ENCODE measurements at regions not wholly inside any gene's neighbourhood (a gene's known extent, or its start where the extent isn't known, plus 50 kb on each side); places are given as distances from the start of the nearest gene placed in this dataset.

DNA sequence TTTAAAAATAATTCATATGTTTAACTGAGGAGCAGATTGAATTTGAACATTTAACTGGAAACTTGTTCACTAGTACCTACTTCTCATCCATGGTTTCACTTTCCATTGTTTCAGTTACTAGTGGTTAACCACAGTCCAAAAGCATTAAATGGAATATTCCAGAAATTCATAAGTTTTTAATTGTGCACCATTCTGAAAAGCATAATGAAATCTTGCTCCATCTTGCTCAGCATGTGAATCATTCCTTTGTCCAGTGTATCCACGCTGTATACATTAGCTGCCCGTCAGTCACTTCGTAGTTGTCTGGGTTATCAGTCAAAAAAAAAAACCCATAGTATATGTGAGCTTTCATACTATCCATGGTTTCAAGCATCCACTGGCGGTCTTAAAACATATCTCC, 217.6 kb downstream of the TPRG1 start (continued):
- TF ChIP-seq, protein P1, sequence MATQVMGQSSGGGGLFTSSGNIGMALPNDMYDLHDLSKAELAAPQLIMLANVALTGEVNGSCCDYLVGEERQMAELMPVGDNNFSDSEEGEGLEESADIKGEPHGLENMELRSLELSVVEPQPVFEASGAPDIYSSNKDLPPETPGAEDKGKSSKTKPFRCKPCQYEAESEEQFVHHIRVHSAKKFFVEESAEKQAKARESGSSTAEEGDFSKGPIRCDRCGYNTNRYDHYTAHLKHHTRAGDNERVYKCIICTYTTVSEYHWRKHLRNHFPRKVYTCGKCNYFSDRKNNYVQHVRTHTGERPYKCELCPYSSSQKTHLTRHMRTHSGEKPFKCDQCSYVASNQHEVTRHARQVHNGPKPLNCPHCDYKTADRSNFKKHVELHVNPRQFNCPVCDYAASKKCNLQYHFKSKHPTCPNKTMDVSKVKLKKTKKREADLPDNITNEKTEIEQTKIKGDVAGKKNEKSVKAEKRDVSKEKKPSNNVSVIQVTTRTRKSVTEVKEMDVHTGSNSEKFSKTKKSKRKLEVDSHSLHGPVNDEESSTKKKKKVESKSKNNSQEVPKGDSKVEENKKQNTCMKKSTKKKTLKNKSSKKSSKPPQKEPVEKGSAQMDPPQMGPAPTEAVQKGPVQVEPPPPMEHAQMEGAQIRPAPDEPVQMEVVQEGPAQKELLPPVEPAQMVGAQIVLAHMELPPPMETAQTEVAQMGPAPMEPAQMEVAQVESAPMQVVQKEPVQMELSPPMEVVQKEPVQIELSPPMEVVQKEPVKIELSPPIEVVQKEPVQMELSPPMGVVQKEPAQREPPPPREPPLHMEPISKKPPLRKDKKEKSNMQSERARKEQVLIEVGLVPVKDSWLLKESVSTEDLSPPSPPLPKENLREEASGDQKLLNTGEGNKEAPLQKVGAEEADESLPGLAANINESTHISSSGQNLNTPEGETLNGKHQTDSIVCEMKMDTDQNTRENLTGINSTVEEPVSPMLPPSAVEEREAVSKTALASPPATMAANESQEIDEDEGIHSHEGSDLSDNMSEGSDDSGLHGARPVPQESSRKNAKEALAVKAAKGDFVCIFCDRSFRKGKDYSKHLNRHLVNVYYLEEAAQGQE (IDR thresholded peaks at IDR 0.05; ENCODE audit: unreplicated experiment): no peak

DNA sequence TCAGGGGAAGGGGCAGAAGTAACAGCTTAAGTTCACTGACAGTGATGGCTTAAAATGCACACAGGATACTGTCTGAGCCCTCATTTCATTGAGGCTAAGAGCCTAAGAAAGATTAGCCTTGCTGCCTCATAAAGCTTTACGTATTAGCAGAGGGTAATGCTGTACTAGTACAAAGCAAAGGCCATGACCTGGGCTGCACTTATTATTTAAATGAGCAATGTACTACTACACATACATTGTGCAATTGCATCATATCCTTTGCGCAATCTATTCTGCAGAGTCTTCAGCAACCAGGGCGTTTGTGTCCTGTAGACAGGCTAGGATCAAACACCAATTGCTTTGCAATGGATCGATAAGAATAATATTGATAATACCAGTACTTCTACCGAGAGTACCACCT, 221.8 kb downstream of the TPRG1 start:
- Histone ChIP-seq H3K4me1 (ENCODE audit: insufficient read depth) (no peaks in the 10 kb centered on the region), H3K36me3 (ENCODE audit: insufficient read depth) (no peaks in the 10 kb centered on the region), H3K27ac (ENCODE audit: low read depth) (no peak overlapping the region), H3K27me3 (ENCODE audit: insufficient read depth) (no peaks in the 10 kb centered on the region), H3K9me2 (ENCODE audit: insufficient read depth) (no peaks in the 10 kb centered on the region), H3K4me3 (no peak overlapping the region), H3K79me2 (replicated peaks; ENCODE audit: insufficient read depth) (no peaks in the 10 kb centered on the region), H2AFZ (no peak overlapping the region), H4K20me1 (replicated peaks; ENCODE audit: insufficient read depth) (no peaks in the 10 kb centered on the region), H3K4me2 (no peak overlapping the region), H3F3A (replicated peaks; ENCODE audit: low read depth) (no peaks in the 10 kb centered on the region)
- ATAC-seq (no peak), DNase-seq (ENCODE audit: low spot score) (no peak)
- Mint-ChIP-seq H3K36me3 (ENCODE audit: low read depth) (no peaks in the 10 kb centered on the region), H3K27me3 (ENCODE audit: insufficient read depth, low read depth, poor library complexity) (no peaks in the 10 kb centered on the region), H3K27ac (no peak overlapping the region), H3K9me3 (no peaks in the 10 kb centered on the region), H3K4me1 (no peaks in the 10 kb centered on the region), H3K4me3 (no peak overlapping the region)
- TF ChIP-seq EZH2phosphoT487 (IDR thresholded peaks at IDR 0.05; ENCODE audit: unreplicated experiment): no peak
- TF ChIP-seq, protein P2, sequence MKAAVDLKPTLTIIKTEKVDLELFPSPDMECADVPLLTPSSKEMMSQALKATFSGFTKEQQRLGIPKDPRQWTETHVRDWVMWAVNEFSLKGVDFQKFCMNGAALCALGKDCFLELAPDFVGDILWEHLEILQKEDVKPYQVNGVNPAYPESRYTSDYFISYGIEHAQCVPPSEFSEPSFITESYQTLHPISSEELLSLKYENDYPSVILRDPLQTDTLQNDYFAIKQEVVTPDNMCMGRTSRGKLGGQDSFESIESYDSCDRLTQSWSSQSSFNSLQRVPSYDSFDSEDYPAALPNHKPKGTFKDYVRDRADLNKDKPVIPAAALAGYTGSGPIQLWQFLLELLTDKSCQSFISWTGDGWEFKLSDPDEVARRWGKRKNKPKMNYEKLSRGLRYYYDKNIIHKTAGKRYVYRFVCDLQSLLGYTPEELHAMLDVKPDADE (IDR thresholded peaks at IDR 0.05): no peak
- no peak for TF ChIP-seq STAT1 (IDR thresholded peaks at IDR 0.05; ENCODE audit: unreplicated experiment)
- no peak for TF ChIP-seq ZNF114 (CRISPR knock-in tag; IDR thresholded peaks at IDR 0.05)
- TF ChIP-seq, protein P1 (IDR thresholded peaks at IDR 0.05; ENCODE audit: unreplicated experiment): no peak
- TF ChIP-seq ZNF331 (CRISPR knock-in tag; IDR thresholded peaks at IDR 0.05; ENCODE audit: low read depth): no peak
- TF ChIP-seq, protein P3, sequence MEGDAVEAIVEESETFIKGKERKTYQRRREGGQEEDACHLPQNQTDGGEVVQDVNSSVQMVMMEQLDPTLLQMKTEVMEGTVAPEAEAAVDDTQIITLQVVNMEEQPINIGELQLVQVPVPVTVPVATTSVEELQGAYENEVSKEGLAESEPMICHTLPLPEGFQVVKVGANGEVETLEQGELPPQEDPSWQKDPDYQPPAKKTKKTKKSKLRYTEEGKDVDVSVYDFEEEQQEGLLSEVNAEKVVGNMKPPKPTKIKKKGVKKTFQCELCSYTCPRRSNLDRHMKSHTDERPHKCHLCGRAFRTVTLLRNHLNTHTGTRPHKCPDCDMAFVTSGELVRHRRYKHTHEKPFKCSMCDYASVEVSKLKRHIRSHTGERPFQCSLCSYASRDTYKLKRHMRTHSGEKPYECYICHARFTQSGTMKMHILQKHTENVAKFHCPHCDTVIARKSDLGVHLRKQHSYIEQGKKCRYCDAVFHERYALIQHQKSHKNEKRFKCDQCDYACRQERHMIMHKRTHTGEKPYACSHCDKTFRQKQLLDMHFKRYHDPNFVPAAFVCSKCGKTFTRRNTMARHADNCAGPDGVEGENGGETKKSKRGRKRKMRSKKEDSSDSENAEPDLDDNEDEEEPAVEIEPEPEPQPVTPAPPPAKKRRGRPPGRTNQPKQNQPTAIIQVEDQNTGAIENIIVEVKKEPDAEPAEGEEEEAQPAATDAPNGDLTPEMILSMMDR (conservative IDR thresholded peaks at IDR 0.05; ENCODE audit: low read depth in 2 of 2): no peak
- TF ChIP-seq NANOG (IDR thresholded peaks at IDR 0.05; ENCODE audit: borderline replicate concordance): no peak
- TF ChIP-seq EZH2 (IDR thresholded peaks at IDR 0.05; ENCODE audit: low read depth, unreplicated experiment): no peak
